Fibroblast of skin of scalp (primary cell): ENCODE measurements at regions not wholly inside any gene's neighbourhood (a gene's known extent, or its start where the extent isn't known, plus 50 kb on each side); places are given as distances from the start of the nearest gene placed in this dataset.

Experiments used
- DNase-seq: peaks from one replicate; pipeline ENCODE4 v3.0.0-alpha.2; 2013

DNA sequence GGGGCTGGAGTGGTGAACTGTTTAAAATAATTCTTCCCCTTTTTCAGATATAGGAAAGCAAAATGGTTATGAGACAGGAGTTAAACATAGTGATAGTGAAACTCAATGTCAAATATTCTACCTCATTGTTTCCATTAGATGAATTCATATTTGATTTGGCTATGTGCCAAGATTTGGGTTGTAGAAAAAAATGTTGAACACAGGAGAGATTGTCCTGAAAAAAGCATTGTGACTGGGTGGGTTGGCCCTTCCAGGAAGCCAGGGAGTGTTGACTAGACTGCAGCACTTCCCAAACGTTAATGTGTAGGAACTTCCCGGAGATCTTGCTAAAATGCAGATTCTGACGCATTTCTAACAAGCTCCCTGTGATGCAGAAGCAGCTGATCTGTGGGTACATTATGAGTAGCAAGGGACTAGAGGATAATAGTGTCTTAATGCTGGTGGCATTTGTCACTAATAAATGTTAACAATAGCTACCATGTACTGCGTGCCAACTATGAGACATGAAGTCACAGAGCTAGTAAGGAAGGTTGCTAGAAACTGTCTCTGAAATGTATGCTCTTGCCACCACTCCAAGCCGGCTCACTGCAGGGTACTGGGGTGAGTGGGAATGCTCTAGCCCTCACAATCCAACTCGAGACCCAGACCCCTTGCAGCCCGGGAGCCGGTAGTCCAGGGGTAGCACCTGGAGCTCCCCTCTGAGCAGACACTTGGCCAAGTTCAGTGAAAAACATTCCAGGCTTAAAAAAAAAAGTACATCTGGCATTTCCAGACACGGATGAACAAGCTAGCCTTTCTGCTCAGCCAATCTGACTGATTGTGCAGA, 120.6 kb downstream of the CD47 start:
- DNase-seq = peak; percentile 64

DNA sequence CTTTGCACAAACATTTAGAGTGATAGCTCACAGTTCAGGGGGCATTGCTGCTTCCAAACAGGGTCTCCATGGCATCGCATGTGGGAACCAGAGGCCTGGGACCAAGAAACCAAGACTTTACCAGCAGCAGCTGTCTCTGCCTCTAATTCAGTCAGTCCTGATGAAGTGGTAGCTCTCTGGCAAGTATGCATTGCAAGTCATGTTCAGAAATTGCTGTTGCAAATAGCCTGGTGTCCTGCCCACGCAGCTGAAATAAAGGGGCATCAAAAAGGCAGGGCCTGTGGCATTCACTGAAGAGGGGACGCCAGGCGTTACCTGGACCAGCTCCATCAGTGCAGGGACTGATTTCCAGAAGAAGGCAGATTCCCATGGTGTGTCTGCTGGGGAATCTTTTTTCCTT, 121.3 kb downstream of the CD47 start:
- no peak for DNase-seq

DNA sequence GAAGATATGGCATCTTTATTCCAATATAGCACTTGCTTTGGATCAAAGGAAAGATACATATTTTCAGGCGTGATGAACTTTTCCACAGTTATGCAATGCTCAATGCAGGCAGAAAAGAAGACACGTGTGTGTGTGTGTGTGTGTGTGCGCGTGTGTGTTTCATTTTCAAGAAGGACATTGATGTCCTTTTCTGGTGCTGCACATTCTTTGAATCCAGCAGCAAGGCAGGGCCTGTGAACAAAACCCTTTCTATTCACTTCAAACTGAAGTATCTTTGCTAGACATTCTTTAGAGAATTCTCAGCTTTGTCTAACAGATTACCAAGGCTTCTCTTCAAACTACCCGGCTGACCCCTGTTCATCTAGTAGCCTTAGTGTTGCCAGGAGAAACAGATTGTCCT, 124.6 kb downstream of the CD47 start:
- no peak for DNase-seq

DNA sequence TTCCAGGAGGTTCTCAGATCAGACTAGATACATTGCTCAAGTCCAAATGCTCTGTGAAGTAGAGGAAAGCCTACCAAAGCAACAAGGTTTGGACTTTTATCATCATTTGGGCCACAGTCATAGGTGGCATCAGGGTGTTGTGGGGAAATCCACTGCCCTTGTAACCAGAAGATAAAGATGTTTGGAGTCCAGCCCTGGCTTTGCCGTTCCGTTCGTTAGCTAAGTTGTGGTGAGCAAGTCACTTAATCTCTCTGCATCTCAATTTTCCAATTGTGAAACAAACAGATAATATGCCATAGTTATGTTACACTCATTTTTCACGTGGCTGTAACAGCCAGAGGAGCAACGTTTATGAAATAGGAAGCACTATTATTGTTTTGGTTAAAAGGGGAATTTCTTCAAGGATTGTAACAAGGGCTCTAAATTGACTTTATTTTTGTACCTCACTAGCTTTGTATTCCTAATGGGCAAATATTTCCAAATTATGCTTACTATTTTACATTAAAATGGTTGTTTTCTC, 125.6 kb downstream of the CD47 start:
- no peak for DNase-seq

DNA sequence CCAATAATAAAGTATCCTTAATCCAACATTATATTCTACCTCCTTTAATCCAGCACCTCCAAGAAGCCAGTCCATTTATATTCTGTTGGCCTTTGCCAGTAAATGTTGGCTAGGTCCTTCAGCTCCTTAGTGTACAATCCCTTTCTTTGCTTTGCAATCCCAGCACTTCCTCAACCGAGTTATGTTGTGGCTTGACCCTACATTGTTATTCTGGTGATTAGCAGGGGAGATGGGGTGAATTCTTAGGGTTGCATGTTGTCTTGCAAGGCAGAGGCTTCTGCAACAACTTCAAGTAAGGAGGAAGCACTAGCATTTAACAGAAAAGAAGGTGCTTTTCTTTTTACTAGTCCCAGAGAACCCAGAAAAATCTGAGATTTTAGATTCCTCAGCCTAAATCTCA, 127.2 kb downstream of the CD47 start:
- no peak for DNase-seq

DNA sequence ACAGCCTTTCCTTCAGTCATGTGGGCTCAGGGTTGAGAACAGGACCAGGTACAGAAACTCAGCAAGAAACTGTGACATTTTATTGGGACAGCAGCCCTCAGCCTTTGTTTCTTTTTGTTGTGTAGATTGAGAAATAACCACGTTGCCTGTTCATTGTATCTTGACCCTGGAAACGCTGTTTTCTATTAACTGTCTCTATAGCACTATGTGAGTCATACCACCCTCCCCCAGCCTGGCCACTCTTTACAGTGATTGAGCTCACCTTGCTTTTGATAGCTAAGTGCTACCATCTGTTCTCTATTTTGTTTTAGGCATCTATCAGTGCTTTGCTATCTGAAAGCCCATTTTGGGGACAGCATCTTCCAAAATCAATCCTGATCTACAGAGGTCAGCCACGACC, 127.9 kb downstream of the CD47 start:
- no peak for DNase-seq

DNA sequence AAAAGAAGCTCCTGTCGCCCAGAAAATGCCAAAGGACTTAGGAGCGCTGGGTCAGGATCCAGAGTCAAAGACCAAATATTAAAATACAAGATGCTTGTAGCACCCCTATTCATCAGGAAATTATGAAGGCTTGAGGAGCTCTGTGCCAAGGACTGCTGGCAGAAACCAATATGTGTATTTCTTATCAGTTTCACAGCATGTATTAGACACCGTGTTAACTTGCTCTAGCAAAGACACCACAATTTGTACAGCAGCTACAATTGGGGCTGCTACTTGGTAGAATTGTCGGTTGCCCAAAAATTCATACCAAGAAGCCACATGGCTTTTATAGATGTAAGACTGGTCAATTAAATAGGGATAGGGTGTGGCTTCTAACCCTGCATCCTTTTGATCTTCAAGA, 128.8 kb downstream of the CD47 start:
- DNase-seq = no peak

DNA sequence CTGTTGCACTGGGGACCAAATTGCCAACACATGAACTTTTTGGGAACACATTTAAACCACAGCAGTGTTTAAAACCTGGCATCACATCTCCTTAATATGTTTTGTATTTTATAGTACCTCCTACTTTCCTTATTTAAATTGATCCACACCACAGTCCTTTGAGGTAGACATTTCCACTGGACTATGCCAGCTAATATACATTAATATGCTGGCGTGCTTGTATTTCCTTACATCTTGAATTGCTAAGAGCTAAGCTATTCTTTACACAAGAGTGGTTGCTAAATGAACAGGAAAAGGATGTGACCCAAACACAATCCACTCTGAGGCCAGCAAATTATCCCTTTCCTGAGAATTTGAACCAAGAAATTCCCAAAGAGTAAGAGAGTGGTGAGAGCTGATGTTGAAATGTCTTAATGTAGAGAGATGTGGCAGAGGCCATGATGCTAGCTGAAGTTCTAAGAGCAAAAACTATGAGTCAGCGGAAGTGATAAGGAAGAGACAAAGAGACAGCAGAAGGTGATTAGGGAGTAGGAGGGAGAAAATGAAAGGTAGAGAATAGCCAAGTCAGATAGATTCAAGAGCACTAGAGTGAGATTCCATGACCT, 131.2 kb downstream of the CD47 start:
- DNase-seq = peak; percentile 68

DNA sequence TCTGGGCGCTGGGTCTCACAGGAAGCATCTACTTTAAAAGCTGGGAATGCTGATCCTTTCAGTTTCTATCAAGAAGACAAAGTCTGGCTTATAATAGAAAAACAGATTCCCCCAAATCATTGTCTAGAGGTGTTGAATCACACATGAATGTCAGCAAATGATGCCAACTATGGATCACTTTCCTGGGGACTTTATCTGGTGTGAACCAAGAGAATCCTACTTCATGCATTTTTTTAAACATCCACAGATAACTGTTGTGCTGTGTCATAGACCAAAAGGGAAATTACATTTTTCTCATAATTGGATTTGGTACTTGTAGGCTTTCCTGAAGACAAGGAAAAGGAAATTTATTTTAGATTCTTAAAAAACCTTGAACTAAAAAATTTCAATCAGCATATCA, 132.7 kb downstream of the CD47 start:
- peak; percentile 34 for DNase-seq

DNA sequence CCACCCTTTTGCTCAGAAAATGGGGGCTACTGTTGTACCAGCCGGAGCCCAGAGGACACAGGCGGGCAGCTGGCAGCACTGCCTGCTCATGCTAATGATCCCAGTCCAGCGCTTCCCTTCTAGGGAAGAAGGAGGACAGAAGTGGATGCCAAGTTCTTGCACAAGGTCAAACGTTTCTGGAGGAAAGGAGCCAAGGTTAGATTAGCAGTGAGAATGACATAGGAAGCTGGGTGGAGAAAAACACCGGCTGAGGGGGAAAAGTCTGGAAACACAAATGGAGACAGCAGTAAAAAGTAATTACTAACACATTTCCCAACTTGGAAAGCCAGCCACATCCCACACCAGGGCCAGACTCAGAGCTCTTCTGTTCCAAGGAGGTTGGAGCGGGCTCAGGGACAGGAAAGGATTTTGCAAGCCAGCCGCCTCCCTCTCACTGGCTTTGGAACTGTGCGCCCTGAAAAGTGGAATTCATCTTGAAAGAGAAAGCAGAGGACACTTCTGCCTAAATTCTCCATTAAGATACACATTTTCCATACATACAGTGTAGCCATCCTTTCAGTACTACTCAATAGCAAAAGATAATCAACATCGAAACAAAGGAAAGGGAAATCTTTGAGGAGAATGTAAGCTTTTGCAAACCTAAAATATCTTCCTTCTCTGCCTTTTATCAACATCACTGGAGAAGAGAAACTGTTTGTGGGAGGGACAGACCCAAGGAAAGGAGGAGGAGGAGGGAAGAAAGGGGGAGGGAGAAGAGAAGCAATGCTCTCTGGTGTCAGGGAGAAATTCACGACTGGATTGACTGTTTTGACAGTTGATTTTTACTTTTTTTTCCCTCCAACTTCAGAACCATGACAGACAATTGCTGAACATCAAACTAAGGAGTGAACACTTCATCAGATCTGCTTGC, 133.6 kb downstream of the CD47 start:
- peak; percentile 56 for DNase-seq

DNA sequence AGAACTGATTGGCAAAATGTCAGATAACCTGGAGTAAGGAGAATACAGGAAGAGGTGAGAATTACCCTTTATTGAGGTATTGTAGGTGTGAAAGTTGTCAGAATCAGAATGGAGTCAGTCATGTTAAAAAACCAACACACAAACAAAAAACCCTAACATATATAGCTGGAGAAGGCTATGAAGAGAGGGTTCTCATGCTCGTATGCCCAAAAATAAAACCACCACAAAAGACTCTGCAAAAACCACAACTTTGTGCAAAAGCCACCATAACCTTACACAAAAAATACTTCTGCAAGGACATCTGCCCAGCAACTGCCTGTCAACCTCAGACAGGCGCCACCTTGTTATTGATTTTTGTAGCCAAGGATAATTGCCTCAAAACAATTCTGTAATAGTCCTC, 136.0 kb downstream of the CD47 start:
- no peak for DNase-seq

DNA sequence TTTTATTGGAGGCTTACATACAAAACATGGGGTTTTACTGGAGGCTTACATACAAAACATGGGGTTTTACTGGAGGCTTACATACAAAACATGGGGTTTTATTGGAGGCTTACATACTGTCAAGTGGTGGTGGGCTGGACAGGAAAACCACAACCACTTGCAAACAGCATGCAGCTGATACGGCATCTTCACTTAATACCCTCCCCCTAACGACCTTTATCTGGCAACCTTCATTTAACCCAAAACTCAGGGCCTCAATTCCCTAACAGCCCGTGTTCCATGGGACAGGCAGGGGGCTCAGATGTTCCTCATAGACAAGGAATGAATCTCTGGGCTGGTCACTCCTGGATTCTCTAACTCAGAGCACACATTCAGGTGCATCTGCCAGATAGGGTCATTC, 137.1 kb downstream of the CD47 start:
- no peak for DNase-seq

DNA sequence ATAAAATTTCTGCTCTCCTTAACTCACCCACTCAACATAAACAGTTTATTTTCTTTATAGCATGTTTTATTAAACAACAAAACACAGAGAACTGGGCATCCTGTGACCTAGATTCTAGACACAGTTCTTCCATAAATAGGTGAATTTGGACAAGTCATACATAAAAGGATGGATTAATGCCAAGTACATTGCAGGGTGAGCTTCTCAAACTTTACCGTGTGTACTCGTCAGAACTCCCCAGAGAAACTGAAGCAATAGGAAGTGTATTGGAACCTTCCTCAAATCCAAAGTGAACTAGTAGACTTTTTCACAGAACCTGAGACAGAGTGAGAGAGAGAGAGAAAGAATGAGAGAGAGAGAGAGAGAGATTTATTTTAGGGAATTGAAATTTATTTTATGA, 139.7 kb downstream of the CD47 start:
- no peak for DNase-seq

DNA sequence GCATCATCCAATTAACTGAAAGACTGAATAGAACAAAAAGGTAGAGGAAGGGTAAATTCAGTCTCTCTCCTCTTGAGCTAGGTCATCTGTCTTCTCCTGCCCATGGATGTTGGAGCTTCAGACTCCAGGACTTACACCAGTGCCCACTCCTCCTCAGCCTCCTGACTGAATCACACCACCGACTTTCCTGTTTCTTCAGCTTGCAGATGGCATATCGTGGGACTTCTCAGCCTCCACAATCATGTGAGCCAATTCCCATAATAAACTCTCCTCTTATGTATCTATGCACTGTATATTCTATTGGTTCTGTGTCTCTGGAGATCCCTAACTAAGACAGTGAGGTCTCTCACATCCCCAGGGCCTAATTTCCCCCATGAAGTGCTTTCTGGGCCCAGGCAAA, 140.4 kb downstream of the CD47 start:
- no peak for DNase-seq

DNA sequence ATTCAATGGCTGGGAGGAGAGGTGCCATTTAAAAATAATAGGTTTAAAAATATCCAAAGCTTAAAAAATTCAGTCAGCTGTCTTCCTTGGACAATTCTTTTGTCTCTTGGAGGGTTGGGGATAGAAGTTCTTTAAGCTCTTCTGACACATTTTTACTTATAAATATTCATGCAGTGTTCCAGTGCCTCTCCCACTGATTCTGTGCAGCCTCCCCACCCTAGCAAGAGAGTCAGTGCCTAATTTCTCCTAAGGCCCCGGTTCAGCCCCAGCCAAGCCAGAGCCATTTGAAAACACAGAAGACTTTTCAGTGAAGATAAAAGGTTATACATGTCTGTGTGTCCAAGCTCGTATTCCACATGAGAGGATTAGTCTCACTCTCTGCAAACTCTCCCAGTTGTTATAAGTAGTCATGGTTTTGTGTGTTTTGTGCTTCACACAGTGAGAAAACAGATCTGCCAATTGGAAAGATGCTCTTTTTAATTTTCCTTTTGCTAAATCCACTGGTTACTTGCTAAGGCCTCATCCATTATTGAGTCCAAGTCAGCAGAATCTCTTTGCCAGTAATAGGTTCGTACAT, 141.3 kb downstream of the CD47 start:
- no peak for DNase-seq

DNA sequence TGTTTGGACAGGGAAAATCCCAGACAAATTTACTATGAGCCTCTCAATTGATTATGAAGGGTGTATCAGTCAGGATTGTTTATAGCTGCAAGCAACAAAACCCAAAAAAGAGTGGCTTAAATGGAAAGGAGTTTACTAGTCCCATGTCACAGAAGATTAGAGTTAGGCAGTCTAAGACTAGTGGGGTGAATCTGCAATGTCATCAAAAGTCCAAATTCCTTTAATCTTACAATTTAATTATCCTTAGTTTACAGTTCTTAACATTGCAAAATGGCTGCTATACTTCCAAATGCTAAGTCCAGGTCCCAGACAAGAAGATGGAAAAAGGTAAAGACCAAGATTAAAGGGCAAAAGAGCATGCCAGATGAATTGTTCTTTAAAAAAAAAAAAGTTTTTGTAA, 143.6 kb downstream of the CD47 start:
- DNase-seq = no peak

DNA sequence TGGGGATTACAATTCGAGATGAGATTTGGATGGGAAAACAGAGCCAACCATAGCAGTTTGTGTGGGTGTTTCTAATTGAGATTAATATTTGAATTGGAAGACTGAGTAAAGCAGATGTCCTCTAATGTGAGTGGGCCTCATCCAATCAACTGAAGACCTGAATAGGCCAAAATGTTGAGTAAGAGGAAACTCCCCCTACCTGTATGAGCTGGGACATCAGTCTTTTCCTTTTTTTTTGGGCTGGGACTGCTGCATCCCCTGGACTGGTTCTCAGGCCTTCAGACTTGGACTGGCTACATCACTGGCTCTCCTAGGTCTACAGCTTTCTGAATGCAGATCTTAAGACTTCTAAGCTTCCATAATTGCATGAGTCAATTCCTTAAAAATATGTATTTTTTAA, 144.1 kb downstream of the CD47 start:
- no peak for DNase-seq

DNA sequence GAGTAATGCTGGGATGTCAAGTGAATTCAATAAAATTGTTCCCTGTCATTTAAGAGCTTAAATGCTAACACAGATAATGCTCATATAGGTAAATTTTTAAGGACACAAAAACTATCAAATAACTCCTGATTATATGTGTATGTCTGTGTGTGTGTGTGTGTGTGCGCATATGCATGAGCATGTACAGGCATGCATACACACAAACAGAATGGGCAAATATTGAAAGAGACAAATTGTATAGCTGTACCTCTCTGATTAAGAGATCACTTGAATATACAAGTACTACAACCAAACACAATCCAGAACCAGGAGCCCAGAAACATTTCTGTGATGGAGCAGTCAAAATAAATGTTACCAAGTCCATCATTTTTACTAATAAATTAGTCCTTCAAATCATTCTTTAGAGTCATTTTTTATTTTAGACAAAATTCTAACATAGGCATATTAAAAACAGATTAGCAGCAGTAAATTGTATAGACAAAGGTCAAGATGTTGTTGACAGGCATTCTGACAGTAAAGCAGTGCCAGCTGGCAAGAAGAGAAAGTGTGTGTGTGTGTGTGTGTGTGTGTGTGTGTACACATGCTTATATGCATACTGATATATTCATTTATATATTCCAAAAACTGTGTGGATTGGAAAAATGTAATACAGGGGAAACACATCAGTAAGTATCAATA, 145.3 kb downstream of the CD47 start:
- DNase-seq = no peak

DNA sequence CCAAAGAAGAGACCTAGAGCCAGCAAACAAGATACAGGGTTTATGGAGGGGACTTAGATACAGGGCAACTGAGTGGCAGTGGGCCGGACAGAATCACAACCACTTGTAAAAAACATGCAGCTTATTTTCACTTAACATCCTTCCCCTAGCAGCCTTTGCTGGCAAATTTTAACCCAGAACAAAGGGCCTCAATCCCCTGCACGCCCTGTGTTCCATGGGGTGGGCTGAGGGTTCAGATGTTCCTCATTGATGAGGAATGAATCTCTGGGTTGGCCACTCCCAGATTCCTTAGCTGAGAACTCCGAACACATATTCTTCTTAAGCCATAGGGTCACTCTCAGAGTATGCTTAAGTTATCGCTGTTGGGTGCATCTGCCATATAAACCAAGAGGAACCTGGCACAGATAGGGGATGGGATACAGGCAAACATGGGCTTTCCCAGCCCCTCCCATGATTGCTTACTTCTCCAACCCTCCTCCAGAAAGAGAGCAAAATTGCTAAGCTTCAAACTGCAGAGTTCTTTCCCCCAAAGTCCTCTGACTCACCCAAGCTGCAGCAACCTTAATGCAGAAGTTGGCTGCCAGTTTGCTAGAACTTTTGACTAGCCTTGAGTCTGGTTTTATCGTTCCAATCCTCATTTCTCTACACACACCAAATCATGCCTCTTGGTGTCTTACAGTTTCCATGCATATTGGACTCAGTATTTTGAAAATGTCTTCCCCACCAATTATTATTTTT, 146.9 kb downstream of the CD47 start:
- DNase-seq = peak; percentile 39

DNA sequence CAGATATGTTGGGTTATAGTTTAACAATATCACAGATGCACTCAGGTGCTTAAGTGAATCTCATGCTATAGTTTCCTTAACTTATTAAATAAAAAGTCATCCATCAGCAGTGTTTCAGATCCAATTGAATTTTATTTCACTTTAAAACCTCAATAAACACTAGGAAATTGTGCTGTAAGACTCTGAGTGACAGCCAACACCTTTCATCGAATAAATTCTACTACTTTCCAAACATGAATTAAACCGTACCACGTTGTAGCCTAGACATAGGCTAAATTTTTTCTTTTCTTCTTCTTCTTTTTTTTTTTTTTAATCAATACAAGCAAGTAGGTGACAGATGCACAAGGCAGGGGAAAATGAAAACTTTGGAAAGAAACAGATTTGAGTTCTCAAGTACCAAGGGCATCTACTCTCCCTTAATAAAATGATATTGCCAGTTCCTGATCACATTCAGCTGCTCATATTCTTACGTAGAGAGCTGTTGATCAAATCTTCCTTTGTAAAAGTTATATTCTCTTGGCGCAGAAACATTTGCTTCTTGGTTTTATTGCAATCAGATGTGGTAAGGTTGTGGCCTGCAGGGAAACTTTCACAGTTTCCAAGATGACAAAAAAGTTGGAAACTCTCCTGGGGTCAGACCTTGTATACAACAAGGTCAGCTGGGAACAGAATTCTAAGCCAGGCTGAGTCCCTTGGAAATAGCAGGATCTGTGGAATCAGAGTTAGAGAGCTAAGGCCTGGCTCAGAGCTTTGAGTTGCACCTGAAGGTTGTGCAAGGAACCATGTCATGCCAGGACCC, 147.7 kb downstream of the CD47 start:
- no peak for DNase-seq

DNA sequence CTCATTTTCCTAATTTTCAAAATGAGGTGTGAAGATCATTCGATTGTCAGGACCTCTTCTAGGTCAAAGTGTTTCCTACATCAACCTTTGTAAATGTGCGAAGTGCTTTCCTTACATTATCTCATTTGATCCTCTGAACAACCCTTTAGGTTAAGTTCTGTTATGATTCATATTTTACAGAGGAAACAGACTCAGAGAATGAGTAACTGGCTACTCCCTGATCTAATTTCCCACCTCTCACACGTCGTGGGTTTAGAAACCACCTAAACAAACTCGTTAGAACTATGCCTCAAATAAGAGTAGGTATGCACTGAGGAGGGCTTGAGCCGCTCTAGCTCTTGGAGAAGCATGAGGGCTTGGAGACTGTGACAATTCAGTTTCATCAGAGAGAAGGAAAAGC, 148.6 kb downstream of the CD47 start:
- DNase-seq = no peak
